GM12878 (cell line): ENCODE measurements at regions not wholly inside any gene's neighbourhood (a gene's known extent, or its start where the extent isn't known, plus 50 kb on each side); places are given as distances from the start of the nearest gene placed in this dataset.

ENCODE experiments used
- ATAC-seq: fragments of 200-7000 bp; cut with Tn5 transposase; 3 replicates; pipeline ENCODE4 v1.9.1; 2020; ENCODE audit warnings: mild to moderate bottlenecking, moderate library complexity
- BruUV-seq: library from RNA; stranded (reverse); fragments of 400-500 nt; replicated peaks from 2 replicates; lab custom pipeline; 2021; lab: Mats Ljungman, UMichigan
- CTCF ChIA-PET: fragments of 300-600 bp; sonication (Branson Sonifier 250); formaldehyde crosslinking; extraction: SDS; loops from one replicate; lab custom pipeline; 2021; ENCODE audit warnings: inconsistent platforms; lab: Yijun Ruan, JAX
- POLR2A ChIA-PET: fragments of 350-600 bp; formaldehyde crosslinking; extraction: SDS; loops from one replicate; lab custom pipeline; 2021; ENCODE audit warnings: inconsistent platforms; lab: Charles Lee
- RAD21 ChIA-PET: fragments of 300-600 bp; sonication (Branson Sonifier 250); formaldehyde crosslinking; loops from one replicate; lab custom pipeline; 2023; ENCODE audit warnings: antibody characterized with exemption; ENCODE audit not compliant: unreplicated experiment; lab: Charles Lee
- SMC1A ChIA-PET: fragments of 300-600 bp; sonication (Branson Sonifier 250); formaldehyde crosslinking; loops from one replicate; lab custom pipeline; 2023; ENCODE audit not compliant: unreplicated experiment, uncharacterized antibody; lab: Charles Lee
- DNase-seq: peaks from one replicate; pipeline ENCODE4 v3.0.0-alpha.2; 2011; ENCODE audit warnings: low read depth, low spot score
- FAIRE-seq: peaks from 3 replicates; lab custom pipeline; 2011; peaks lifted over from hg19 to GRCh38; lab: Jason Lieb, UNC
- H2AFZ ChIP-seq: 2 replicates; pipeline ENCODE4 v1.6.0; 2011; ENCODE audit warnings: low read depth, low read length, control low read depth; ENCODE audit not compliant: control insufficient read depth
- H3K27ac ChIP-seq: 2 replicates; pipeline ENCODE4 v1.5.1; 2011; ENCODE audit warnings: control low read depth; ENCODE audit not compliant: control insufficient read depth, insufficient read depth
- H3K27me3 ChIP-seq, 2 experiments: replicated peaks in 1 of 2; 2 replicates each; pipeline versions ENCODE4 v1.6.0 to v1.6.1; 2011; ENCODE audit warnings: low read length in 1 of 2; ENCODE audit not compliant: control insufficient read depth in 2 of 2, insufficient read depth in 2 of 2
- H3K36me3 ChIP-seq, 2 experiments: 2 replicates each; pipeline ENCODE4 v1.5.1; 2011; ENCODE audit warnings: low read length in 1 of 2; ENCODE audit not compliant: control insufficient read depth in 2 of 2, insufficient read depth in 2 of 2
- H3K4me1 ChIP-seq: 2 replicates; pipeline ENCODE4 v1.6.1; 2011; ENCODE audit warnings: mild to moderate bottlenecking, low read length, moderate library complexity, mixed read lengths; ENCODE audit not compliant: control insufficient read depth, insufficient read depth
- H3K4me2 ChIP-seq: 2 replicates; pipeline ENCODE4 v1.6.0; 2011; ENCODE audit warnings: control low read depth; ENCODE audit not compliant: control insufficient read depth, insufficient read depth
- H3K4me3 ChIP-seq: fragments of 200-600 bp; sonication (generic); 2 replicates; pipeline ENCODE4 v1.5.1; 2016
- H3K79me2 ChIP-seq: 2 replicates; pipeline ENCODE4 v1.6.0; 2011; ENCODE audit warnings: low read length; ENCODE audit not compliant: control insufficient read depth, insufficient read depth
- H3K9ac ChIP-seq: 2 replicates; pipeline ENCODE4 v1.8.0; 2011; ENCODE audit warnings: low read length, control low read depth, mixed read lengths; ENCODE audit not compliant: control insufficient read depth, insufficient read depth
- H3K9me3 ChIP-seq: replicated peaks from 3 replicates; pipeline ENCODE4 v1.5.1; 2011; ENCODE audit warnings: mild to moderate bottlenecking, low read length; ENCODE audit not compliant: control insufficient read depth, insufficient read depth
- H4K20me1 ChIP-seq: 2 replicates; pipeline ENCODE4 v1.6.0; 2011; ENCODE audit not compliant: control insufficient read depth, insufficient read depth
- BCL3 ChIP-seq: IDR thresholded peaks from 2 replicates; pipeline ENCODE4 v1.6.1; 2011; ENCODE audit warnings: borderline replicate concordance, low read depth, mild to moderate bottlenecking, moderate library complexity, low read length; ENCODE audit not compliant: insufficient read depth, poor library complexity, severe bottlenecking
- GATAD2B ChIP-seq: fragments of 450-650 bp; conservative IDR thresholded peaks from 2 replicates; pipeline ENCODE4 v1.6.1; 2017; ENCODE audit warnings: low read depth, mild to moderate bottlenecking, moderate library complexity
- PBX3 ChIP-seq: IDR thresholded peaks from 2 replicates; pipeline ENCODE4 v1.6.1; 2011; ENCODE audit warnings: mild to moderate bottlenecking, low read depth, low read length, moderate library complexity; ENCODE audit not compliant: insufficient replicate concordance
- SUPT20H ChIP-seq: IDR thresholded peaks from 2 replicates; pipeline ENCODE4 v1.6.1; 2011; ENCODE audit warnings: low read depth, mild to moderate bottlenecking, low read length, moderate library complexity, borderline replicate concordance; ENCODE audit not compliant: control insufficient read depth
- TAF1 ChIP-seq: IDR thresholded peaks from 2 replicates; pipeline ENCODE4 v1.6.1; 2011; ENCODE audit warnings: mild to moderate bottlenecking, low read depth, low read length, borderline replicate concordance
- USF1 ChIP-seq: IDR thresholded peaks from 2 replicates; pipeline ENCODE4 v1.6.1; 2011; ENCODE audit warnings: borderline replicate concordance, low read depth, mild to moderate bottlenecking, moderate library complexity, mixed read lengths, low read length; ENCODE audit not compliant: insufficient read depth; ENCODE audit errors: extremely low read length
- WGBS: methylation state at CpG from one replicate; pipeline ENCODE4 v1.1.6; 2016; ENCODE audit warnings: low lambda C conversion rate; ENCODE audit not compliant: insufficient replicate concordance, insufficient coverage; ENCODE audit errors: missing lambda C conversion rate; 5-methylcytosine and 5-hydroxymethylcytosine counted together
- in situ Hi-C: fragments of 300-500 bp; cut with MboI; formaldehyde crosslinking; loops from 9 replicates; pipeline ENCODE4 v1.14.3; 2018; ENCODE audit warnings: mixed read lengths
- intact Hi-C: fragments of 100-400 bp; cut with micrococcal nuclease; formaldehyde crosslinking; loops from one replicate; pipeline ENCODE4 v1.14.2; 2022; ENCODE audit not compliant: unreplicated experiment

- no peak for TF ChIP-seq USF1
- TF ChIP-seq SUPT20H, result no peak
- no peak for TF ChIP-seq GATAD2B
Measured at GRCh38 chr1:38719880-38720279, 139.7 kb downstream of the RRAGC start (continued).

- H3K27me3 ChIP-seq, result no peaks in the 10 kb centered on the region
Measured at GRCh38 chr1:38718031-38718430, 141.5 kb downstream of the RRAGC start.

More at GRCh38 chr1:38718031-38718430, 141.5 kb downstream of the RRAGC start:
- Histone ChIP-seq H3K4me1 (no peaks in the 10 kb centered on the region), H3K36me3 (no peaks in the 10 kb centered on the region), H3K27ac (no peak overlapping the region), H3K9me3 (no peaks in the 10 kb centered on the region), H2AFZ (no peak overlapping the region), H3K79me2 (no peaks in the 10 kb centered on the region), H3K4me3 (no peak overlapping the region), H3K4me2 (no peak overlapping the region), H4K20me1 (no peaks in the 10 kb centered on the region), H3K9ac (no peak overlapping the region)
- 12% methylated on average over 8 of the region's 8 CpGs for WGBS
- RAD21 ChIA-PET, result no interaction called here
- no peak for DNase-seq
- BruUV-seq, result no TSS peak
- POLR2A ChIA-PET, result no interaction called here
- no peak for FAIRE-seq
- SMC1A ChIA-PET, result interaction anchor here (0.7 kb wide), 1 partner anchor 14 kb away, joined by 3 read pairs; no protein-coding TSS in a partner anchor
- no peak for ATAC-seq
- in situ Hi-C loops (no loop called here), intact Hi-C loops (no loop called here)
- TF ChIP-seq PBX3 (no peak), TAF1 (no peak), BCL3 (no peak)
- CTCF ChIA-PET, result interaction anchor here (0.6 to 1.2 kb wide), 2 partner anchors 12 to 32 kb away, joined by 3 to 4 read pairs; no protein-coding TSS in a partner anchor
